Trophoblast cell (in vitro differentiated cells and primary cell): ENCODE measurements at regions not wholly inside any gene's neighbourhood (a gene's known extent, or its start where the extent isn't known, plus 50 kb on each side); places are given as distances from the start of the nearest gene placed in this dataset.

Experiments used
- DNase-seq, 2 donors: peaks; one replicate each; pipeline ENCODE4 v3.0.0-alpha.2; 2016
- H2AFZ ChIP-seq: 2 replicates; pipeline ENCODE4 v1.6.1; 2013; ENCODE audit warnings: low read length, moderate library complexity, mild to moderate bottlenecking; ENCODE audit not compliant: insufficient read depth, poor library complexity
- H2AK5ac ChIP-seq: 2 replicates; pipeline ENCODE4 v1.6.1; 2013; ENCODE audit warnings: mild to moderate bottlenecking, low read length
- H2BK120ac ChIP-seq: 2 replicates; pipeline ENCODE4 v1.6.1; 2013; ENCODE audit warnings: low read length, mild to moderate bottlenecking, moderate library complexity; ENCODE audit not compliant: insufficient read depth, poor library complexity
- H2BK12ac ChIP-seq: 2 replicates; pipeline ENCODE4 v1.6.1; 2013; ENCODE audit warnings: mild to moderate bottlenecking, low read length, moderate library complexity
- H2BK5ac ChIP-seq: 2 replicates; pipeline ENCODE4 v1.6.1; 2013; ENCODE audit warnings: low read length, low read depth, moderate library complexity, mild to moderate bottlenecking; ENCODE audit not compliant: poor library complexity
- H3K14ac ChIP-seq: 2 replicates; pipeline ENCODE4 v1.6.1; 2013; ENCODE audit warnings: mild to moderate bottlenecking, low read length
- H3K18ac ChIP-seq: 2 replicates; pipeline ENCODE4 v1.6.1; 2013; ENCODE audit warnings: mild to moderate bottlenecking, low read length
- H3K23ac ChIP-seq: 2 replicates; pipeline ENCODE4 v1.6.1; 2013; ENCODE audit warnings: low read length
- H3K27ac ChIP-seq: 2 replicates; pipeline ENCODE4 v1.5.1; 2013; ENCODE audit warnings: low read depth, mild to moderate bottlenecking, inconsistent platforms, low read length, moderate library complexity
- H3K27me3 ChIP-seq: 2 replicates; pipeline ENCODE4 v1.6.1; 2013; ENCODE audit warnings: inconsistent platforms, mild to moderate bottlenecking, low read length, moderate library complexity; ENCODE audit not compliant: insufficient read depth
- H3K36me3 ChIP-seq, 2 experiments: 1 replicate in 1 of 2; 2 replicates in 1 of 2; pipeline ENCODE4 v1.6.1; 2013; ENCODE audit warnings: low read length in 2 of 2, mild to moderate bottlenecking in 2 of 2, moderate library complexity in 1 of 2; ENCODE audit not compliant: insufficient read depth in 2 of 2, control insufficient read depth in 1 of 2
- H3K4ac ChIP-seq: 2 replicates; pipeline ENCODE4 v1.6.1; 2013; ENCODE audit warnings: low read depth, mild to moderate bottlenecking, low read length, moderate library complexity
- H3K4me1 ChIP-seq, 2 experiments: 1 replicate in 1 of 2; 2 replicates in 1 of 2; pipeline ENCODE4 v1.6.1; 2013; ENCODE audit warnings: low read length in 2 of 2, mild to moderate bottlenecking in 2 of 2, moderate library complexity in 1 of 2; ENCODE audit not compliant: insufficient read depth in 2 of 2, control insufficient read depth in 1 of 2
- H3K4me2 ChIP-seq: 2 replicates; pipeline ENCODE4 v1.6.1; 2013; ENCODE audit warnings: inconsistent platforms, mild to moderate bottlenecking, low read length, moderate library complexity
- H3K4me3 ChIP-seq: 2 replicates; pipeline ENCODE4 v1.5.1; 2013; ENCODE audit warnings: mild to moderate bottlenecking, low read depth, low read length, inconsistent platforms
- H3K79me1 ChIP-seq: one replicate; pipeline ENCODE4 v1.6.1; 2013; ENCODE audit warnings: low read length
- H3K79me2 ChIP-seq: 2 replicates; pipeline ENCODE4 v1.6.1; 2013; ENCODE audit warnings: low read length, mild to moderate bottlenecking; ENCODE audit not compliant: control insufficient read depth, insufficient read depth, poor library complexity
- H3K9ac ChIP-seq: 2 replicates; pipeline ENCODE4 v1.6.1; 2013; ENCODE audit warnings: mild to moderate bottlenecking, low read length
- H3K9me3 ChIP-seq: 2 replicates; pipeline ENCODE4 v1.6.1; 2013; ENCODE audit warnings: low read depth, mild to moderate bottlenecking, control low read depth, inconsistent platforms, low read length; ENCODE audit not compliant: insufficient read depth
- H4K12ac ChIP-seq: 2 replicates; pipeline ENCODE4 v1.6.1; 2013; ENCODE audit warnings: low read depth, mild to moderate bottlenecking, low read length, moderate library complexity
- H4K8ac ChIP-seq: 2 replicates; pipeline ENCODE4 v1.6.1; 2013; ENCODE audit warnings: low read depth, mild to moderate bottlenecking, low read length, moderate library complexity
- H4K91ac ChIP-seq: one replicate; pipeline ENCODE4 v1.6.1; 2013; ENCODE audit warnings: low read depth, mild to moderate bottlenecking, low read length, moderate library complexity
- WGBS: extraction: QIAGEN DNeasy Blood & Tissue Kit; methylation state at CpG from one replicate; pipeline ENCODE4 v1.1.7; 2013; ENCODE audit warnings: missing lambda C conversion rate; ENCODE audit not compliant: insufficient read length, insufficient coverage; ENCODE audit errors: extremely low coverage; 5-methylcytosine and 5-hydroxymethylcytosine counted together

DNA sequence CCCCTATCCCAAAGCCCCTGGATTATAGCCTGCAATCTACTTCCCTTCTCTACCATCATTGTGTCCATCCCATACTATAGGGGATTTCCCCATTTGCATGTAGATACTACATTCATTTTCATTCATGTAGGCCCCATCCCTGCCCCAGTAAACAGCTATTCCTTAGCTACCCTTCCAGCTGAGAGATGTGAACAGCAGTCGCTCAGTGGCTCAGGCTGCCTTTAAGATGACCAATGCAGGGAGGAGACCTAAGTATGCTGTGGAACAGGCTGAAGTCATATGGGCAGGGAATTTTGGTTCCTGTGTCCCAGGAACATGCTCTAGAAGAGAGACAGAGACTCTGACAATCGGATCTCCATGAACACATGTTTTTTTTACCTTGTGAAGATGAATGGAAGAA, 481.2 kb upstream of the SYT1 start:
- no CpG with 5 or more reads among the region's 2 CpGs for WGBS
- H3K79me1 ChIP-seq = no peaks in the 10 kb centered on the region
- no peak overlapping the region for H4K8ac ChIP-seq
- H3K14ac ChIP-seq = no peak overlapping the region
- DNase-seq = peak; percentile 28 to 43
- H4K91ac ChIP-seq = no peak overlapping the region
- no peak overlapping the region for H2BK120ac ChIP-seq
- H3K4me3 ChIP-seq = no peak overlapping the region
- no peak overlapping the region for H2BK12ac ChIP-seq
- H3K18ac ChIP-seq = no peak overlapping the region
- no peak overlapping the region for H2AFZ ChIP-seq
- no peak overlapping the region for H3K4ac ChIP-seq
- H3K4me2 ChIP-seq = no peak overlapping the region
- H3K4me1 ChIP-seq = peaks cover 0 to 2% of the 10 kb centered on the region in 2 experiments
- peaks cover 5% of the 10 kb centered on the region for H3K9me3 ChIP-seq
- no peak overlapping the region for H2AK5ac ChIP-seq
- H3K79me2 ChIP-seq = no peaks in the 10 kb centered on the region
- no peaks in the 10 kb centered on the region for H3K27me3 ChIP-seq
- no peak overlapping the region for H3K23ac ChIP-seq
- H3K9ac ChIP-seq = no peak overlapping the region
- no peak overlapping the region for H2BK5ac ChIP-seq
- no peak overlapping the region for H4K12ac ChIP-seq
- H3K27ac ChIP-seq = no peak overlapping the region
- H3K36me3 ChIP-seq = no peaks in the 10 kb centered on the region

DNA sequence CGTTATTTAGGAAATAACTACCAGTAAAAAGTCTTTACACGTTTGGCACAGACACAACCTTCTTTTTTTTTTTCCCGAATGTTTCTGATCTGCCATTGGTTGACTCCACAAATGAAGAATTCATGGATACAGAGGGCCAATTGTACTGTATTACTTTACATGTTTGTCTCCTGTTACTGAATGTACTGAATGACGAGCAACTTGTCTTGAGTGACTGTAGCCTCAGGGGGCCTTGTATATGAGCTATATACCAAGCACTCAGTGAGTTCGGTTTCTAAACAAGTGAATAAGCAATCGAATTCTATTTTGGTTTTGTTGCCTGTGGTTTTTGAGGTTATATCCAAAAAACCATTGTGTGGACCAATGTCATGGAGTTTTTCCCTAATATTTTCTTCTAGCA, 480.0 kb upstream of the SYT1 start:
- WGBS = no CpG with 5 or more reads among the region's 6 CpGs
- Histone ChIP-seq H3K23ac (no peak overlapping the region), H3K4me1 (peaks cover 0 to 2% of the 10 kb centered on the region in 2 experiments), H2AK5ac (no peak overlapping the region), H3K14ac (no peak overlapping the region), H2BK120ac (no peak overlapping the region), H4K91ac (no peak overlapping the region), H3K4me3 (no peak overlapping the region), H2BK12ac (no peak overlapping the region), H4K8ac (no peak overlapping the region), H3K27ac (no peak overlapping the region), H3K9ac (no peak overlapping the region), H3K18ac (no peak overlapping the region), H3K79me1 (no peaks in the 10 kb centered on the region), H3K4me2 (no peak overlapping the region), H3K36me3 (no peaks in the 10 kb centered on the region), H3K9me3 (no peaks in the 10 kb centered on the region), H3K27me3 (no peaks in the 10 kb centered on the region), H4K12ac (no peak overlapping the region), H2BK5ac (no peak overlapping the region), H3K4ac (no peak overlapping the region), H2AFZ (no peak overlapping the region), H3K79me2 (no peaks in the 10 kb centered on the region)
- no peak for DNase-seq

DNA sequence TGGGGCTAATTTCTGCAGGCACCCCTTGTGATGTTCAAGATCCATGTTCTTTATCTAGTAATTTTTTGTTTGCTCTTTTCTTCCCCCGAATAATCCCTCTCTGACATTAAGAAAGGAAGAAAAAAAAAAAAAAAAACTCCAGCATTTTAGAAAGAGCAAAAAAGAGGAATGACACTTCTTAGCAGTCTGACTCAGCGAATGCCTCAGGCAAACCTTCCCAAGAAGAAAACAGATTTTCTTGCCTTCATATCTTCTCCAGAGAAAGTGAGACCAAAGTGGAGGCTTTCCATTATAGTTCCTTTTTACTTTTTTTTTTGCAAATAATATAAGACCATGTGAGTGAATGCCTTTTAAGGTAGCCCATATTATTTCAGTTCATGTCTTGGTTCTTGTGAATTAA, 479.0 kb upstream of the SYT1 start:
- H3K9ac ChIP-seq = no peak overlapping the region
- no peak overlapping the region for H3K4me3 ChIP-seq
- H3K36me3 ChIP-seq = no peaks in the 10 kb centered on the region
- no peak overlapping the region for H3K18ac ChIP-seq
- H4K91ac ChIP-seq = no peak overlapping the region
- no peak overlapping the region for H2AFZ ChIP-seq
- H3K23ac ChIP-seq = no peak overlapping the region
- H2BK120ac ChIP-seq = no peak overlapping the region
- H3K4me1 ChIP-seq = peaks cover 0 to 2% of the 10 kb centered on the region in 2 experiments
- H3K9me3 ChIP-seq = no peaks in the 10 kb centered on the region
- H3K4ac ChIP-seq = no peak overlapping the region
- no CpG with 5 or more reads among the region's 2 CpGs for WGBS
- H2BK5ac ChIP-seq = no peak overlapping the region
- H2AK5ac ChIP-seq = no peak overlapping the region
- peak; percentile 13 to 49 for DNase-seq
- no peaks in the 10 kb centered on the region for H3K79me2 ChIP-seq
- no peak overlapping the region for H4K8ac ChIP-seq
- H3K27ac ChIP-seq = no peak overlapping the region
- H3K4me2 ChIP-seq = no peak overlapping the region
- H3K14ac ChIP-seq = no peak overlapping the region
- H2BK12ac ChIP-seq = no peak overlapping the region
- H3K27me3 ChIP-seq = no peaks in the 10 kb centered on the region
- H3K79me1 ChIP-seq = no peaks in the 10 kb centered on the region
- no peak overlapping the region for H4K12ac ChIP-seq

DNA sequence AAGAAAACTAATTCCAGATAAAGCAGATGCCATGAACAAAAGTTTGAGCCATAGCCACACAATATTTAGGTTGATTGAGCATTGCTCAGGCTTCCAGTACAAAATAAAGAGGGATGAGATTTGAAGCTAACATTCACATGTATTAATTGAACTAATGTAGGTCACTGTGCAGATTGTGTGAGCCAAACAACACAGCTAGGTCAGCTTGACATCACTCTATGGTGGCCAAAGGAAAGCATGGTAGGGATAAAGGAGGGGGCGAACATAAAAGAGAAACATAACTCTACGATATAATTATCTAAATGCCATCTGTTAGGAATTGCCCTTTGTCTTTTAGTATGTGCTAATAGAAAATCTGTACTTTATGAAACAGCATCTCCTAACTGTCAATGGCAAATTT, 477.7 kb upstream of the SYT1 start:
- Histone ChIP-seq H2BK5ac (no peak overlapping the region), H3K9me3 (no peaks in the 10 kb centered on the region), H4K12ac (no peak overlapping the region), H2AFZ (no peak overlapping the region), H2BK12ac (no peak overlapping the region), H3K36me3 (no peaks in the 10 kb centered on the region), H3K14ac (no peak overlapping the region), H4K8ac (no peak overlapping the region), H3K9ac (no peak overlapping the region), H2AK5ac (no peak overlapping the region), H3K27ac (no peak overlapping the region), H3K4me1 (peaks cover 0 to 2% of the 10 kb centered on the region in 2 experiments), H2BK120ac (no peak overlapping the region), H3K23ac (no peak overlapping the region), H3K4ac (no peak overlapping the region), H3K4me2 (no peak overlapping the region), H4K91ac (no peak overlapping the region), H3K27me3 (no peaks in the 10 kb centered on the region), H3K18ac (no peak overlapping the region), H3K79me2 (no peaks in the 10 kb centered on the region), H3K4me3 (no peak overlapping the region), H3K79me1 (no peaks in the 10 kb centered on the region)
- WGBS = no CpG with 5 or more reads among the region's 2 CpGs
- DNase-seq = no peak
